BLaER1 treated with 17β-estradiol and CSF1 and Interleukin-3, amounts not matched to agents 10 nM and 100 nM (cell line): ENCODE measurements at regions not wholly inside any gene's neighbourhood (a gene's known extent, or its start where the extent isn't known, plus 50 kb on each side); places are given as distances from the start of the nearest gene placed in this dataset.

ENCODE experiments used
- H3K27ac ChIP-seq, 11 experiments: shearing (Covaris generic); formaldehyde crosslinking; 2 replicates each; pipeline ENCODE4 v1.8.1; 2022
- H3K27me3 ChIP-seq, 11 experiments: shearing (Covaris generic); formaldehyde crosslinking; 2 replicates each; pipeline ENCODE4 v1.8.1; 2022
- H3K36me3 ChIP-seq, 11 experiments: shearing (Covaris generic); formaldehyde crosslinking; 2 replicates each; pipeline ENCODE4 v1.8.1; 2022
- H3K4me1 ChIP-seq, 10 experiments: shearing (Covaris generic); formaldehyde crosslinking; 2 replicates each; pipeline ENCODE4 v1.8.1; 2022
- H3K4me2 ChIP-seq, 11 experiments: shearing (Covaris generic); formaldehyde crosslinking; 2 replicates each; pipeline ENCODE4 v1.8.1; 2022
- H3K4me3 ChIP-seq, 10 experiments: shearing (Covaris generic); formaldehyde crosslinking; 2 replicates each; pipeline ENCODE4 v1.8.1; 2022
- H3K9ac ChIP-seq, 11 experiments: shearing (Covaris generic); formaldehyde crosslinking; 2 replicates each; pipeline ENCODE4 v1.8.1; 2022
- H3K9me3 ChIP-seq, 11 experiments: shearing (Covaris generic); formaldehyde crosslinking; replicated peaks in 1 of 11; 2 replicates each; pipeline ENCODE4 v1.8.1; 2022
- H4K20me1 ChIP-seq, 11 experiments: shearing (Covaris generic); formaldehyde crosslinking; 2 replicates each; pipeline ENCODE4 v1.8.1; 2022
- Cebpa-rat ChIP-seq, 11 experiments: shearing (Covaris generic); IDR thresholded peaks; 2 replicates each; pipeline ENCODE4 v1.8.1; 2022

GRCh38 chr12:132416121-132416673 lies 73.8 kb upstream of the FBRSL1 start:
- Histone ChIP-seq H3K36me3 (no peaks in the 10 kb centered on the region), H4K20me1 (peaks cover 0 to 11% (median 5%) of the 10 kb centered on the region in 11 experiments; a peak in 7 of 22 replicates), H3K27ac (no peak overlapping the region), H3K4me1 (peaks cover 16 to 70% (median 49%) of the 10 kb centered on the region in 10 experiments; a peak in 19 of 20 replicates), H3K9me3 (peaks cover 0 to 6% (median 0%) of the 10 kb centered on the region in 11 experiments; a peak in 1 of 22 replicates), H3K4me3 (no peak overlapping the region), H3K4me2 (peak overlapping the region in 4 of 11 experiments; percentile 74 to 85 (median 78); a peak in 6 of 22 replicates), H3K9ac (peak overlapping the region in 1 of 11 experiments; percentile 36; a peak in 1 of 22 replicates), H3K27me3 (peaks cover 0 to 8% (median 0%) of the 10 kb centered on the region in 11 experiments; a peak in 1 of 22 replicates)
- TF ChIP-seq Cebpa-rat (IDR thresholded peaks at IDR 0.05), result no peak

GRCh38 chr12:132415327-132416120 lies 74.4 kb upstream of the FBRSL1 start:
- H3K27ac ChIP-seq, result peak overlapping the region in 1 of 11 experiments; percentile 36; a peak in 1 of 22 replicates
- peaks cover 0 to 2% (median 0%) of the 10 kb centered on the region in 11 experiments; a peak in 1 of 22 replicates for H3K9me3 ChIP-seq
- peaks cover 16 to 63% (median 44%) of the 10 kb centered on the region in 10 experiments; a peak in 19 of 20 replicates for H3K4me1 ChIP-seq
- H3K4me3 ChIP-seq, result peak overlapping the region in 4 of 10 experiments; percentile 22 to 41 (median 36); a peak in 3 of 20 replicates
- no peak for TF ChIP-seq Cebpa-rat (IDR thresholded peaks at IDR 0.05)
- H3K4me2 ChIP-seq, result peak overlapping the region; percentile 67 to 91 (median 76)
- no peaks in the 10 kb centered on the region for H3K36me3 ChIP-seq
- peaks cover 0 to 8% (median 0%) of the 10 kb centered on the region in 11 experiments; a peak in 1 of 22 replicates for H3K27me3 ChIP-seq
- peaks cover 0 to 15% (median 5%) of the 10 kb centered on the region in 11 experiments; a peak in 7 of 22 replicates for H4K20me1 ChIP-seq
- peak overlapping the region in 7 of 11 experiments; percentile 18 to 73 (median 38); a peak in 9 of 22 replicates for H3K9ac ChIP-seq

- Histone ChIP-seq H3K4me3 (peak overlapping the region in 4 of 10 experiments; percentile 22 to 41 (median 36); a peak in 4 of 20 replicates), H3K9ac (peak overlapping the region in 7 of 11 experiments; percentile 29 to 73 (median 41); a peak in 11 of 22 replicates), H3K9me3 (no peaks in the 10 kb centered on the region), H3K36me3 (no peaks in the 10 kb centered on the region), H4K20me1 (peaks cover 0 to 15% (median 5%) of the 10 kb centered on the region in 11 experiments; a peak in 7 of 22 replicates), H3K27me3 (peaks cover 0 to 8% (median 0%) of the 10 kb centered on the region in 11 experiments; a peak in 1 of 22 replicates), H3K27ac (peak overlapping the region in 1 of 11 experiments; percentile 36; a peak in 1 of 22 replicates), H3K4me2 (peak overlapping the region; percentile 67 to 91 (median 76)), H3K4me1 (peaks cover 16 to 57% (median 43%) of the 10 kb centered on the region in 10 experiments; a peak in 19 of 20 replicates)
- TF ChIP-seq Cebpa-rat (IDR thresholded peaks at IDR 0.05), result no peak
Observed at GRCh38 chr12:132414634-132415326, 75.2 kb upstream of the FBRSL1 start.

- H3K27ac ChIP-seq, result no peak overlapping the region
- TF ChIP-seq Cebpa-rat (IDR thresholded peaks at IDR 0.05), result no peak
- H3K9ac ChIP-seq, result peak overlapping the region in 5 of 11 experiments; percentile 35 to 52 (median 43); a peak in 7 of 22 replicates
- H3K4me1 ChIP-seq, result peaks cover 10 to 50% (median 36%) of the 10 kb centered on the region in 10 experiments; a peak in 19 of 20 replicates
- H3K4me3 ChIP-seq, result no peak overlapping the region
- no peaks in the 10 kb centered on the region for H3K36me3 ChIP-seq
- no peaks in the 10 kb centered on the region for H3K9me3 ChIP-seq
- peaks cover 0 to 3% (median 0%) of the 10 kb centered on the region in 11 experiments; a peak in 1 of 22 replicates for H3K27me3 ChIP-seq
- peak overlapping the region; percentile 67 to 91 (median 76); a peak in 21 of 22 replicates for H3K4me2 ChIP-seq
- H4K20me1 ChIP-seq, result peaks cover 0 to 15% (median 5%) of the 10 kb centered on the region in 11 experiments; a peak in 7 of 22 replicates
Observed at GRCh38 chr12:132413931-132414588, 75.9 kb upstream of the FBRSL1 start.

- Histone ChIP-seq H3K4me2 (no peak overlapping the region), H3K9ac (no peak overlapping the region), H3K27ac (no peak overlapping the region), H3K4me1 (peaks cover 10 to 29% (median 24%) of the 10 kb centered on the region in 10 experiments; a peak in 18 of 20 replicates), H3K9me3 (no peaks in the 10 kb centered on the region), H3K4me3 (no peak overlapping the region), H3K36me3 (no peaks in the 10 kb centered on the region), H4K20me1 (peaks cover 0 to 15% (median 5%) of the 10 kb centered on the region in 11 experiments; a peak in 7 of 22 replicates), H3K27me3 (peaks cover 0 to 12% (median 0%) of the 10 kb centered on the region in 11 experiments; a peak in 6 of 22 replicates)
- TF ChIP-seq Cebpa-rat (IDR thresholded peaks at IDR 0.05), result no peak
Observed at GRCh38 chr12:132411457-132411856, 78.5 kb upstream of the FBRSL1 start.

- no peak overlapping the region for H3K4me2 ChIP-seq
- peaks cover 10 to 26% (median 22%) of the 10 kb centered on the region in 10 experiments; a peak in 18 of 20 replicates for H3K4me1 ChIP-seq
- TF ChIP-seq Cebpa-rat (IDR thresholded peaks at IDR 0.05), result no peak
- H4K20me1 ChIP-seq, result peaks cover 0 to 15% (median 5%) of the 10 kb centered on the region in 11 experiments; a peak in 7 of 22 replicates
- H3K9ac ChIP-seq, result no peak overlapping the region
- no peaks in the 10 kb centered on the region for H3K36me3 ChIP-seq
- no peak overlapping the region for H3K27ac ChIP-seq
- no peak overlapping the region for H3K4me3 ChIP-seq
- H3K9me3 ChIP-seq, result no peaks in the 10 kb centered on the region
- H3K27me3 ChIP-seq, result peaks cover 0 to 18% (median 6%) of the 10 kb centered on the region in 11 experiments; a peak in 11 of 22 replicates
Observed at GRCh38 chr12:132410849-132411248, 79.1 kb upstream of the FBRSL1 start.

GRCh38 chr12:132410296-132410625 lies 79.7 kb upstream of the FBRSL1 start:
- H3K36me3 ChIP-seq, result no peaks in the 10 kb centered on the region
- no peaks in the 10 kb centered on the region for H3K9me3 ChIP-seq
- peaks cover 0 to 24% (median 10%) of the 10 kb centered on the region in 11 experiments; a peak in 12 of 22 replicates for H3K27me3 ChIP-seq
- H3K4me1 ChIP-seq, result peaks cover 8 to 23% (median 16%) of the 10 kb centered on the region in 10 experiments; a peak in 18 of 20 replicates
- H3K4me3 ChIP-seq, result no peak overlapping the region
- TF ChIP-seq Cebpa-rat (IDR thresholded peaks at IDR 0.05), result no peak
- no peak overlapping the region for H3K4me2 ChIP-seq
- H4K20me1 ChIP-seq, result peaks cover 0 to 15% (median 5%) of the 10 kb centered on the region in 11 experiments; a peak in 7 of 22 replicates
- H3K9ac ChIP-seq, result no peak overlapping the region
- no peak overlapping the region for H3K27ac ChIP-seq
